ENCODE measurements at regions not wholly inside any gene's neighbourhood (a gene's known extent, or its start where the extent isn't known, plus 50 kb on each side); places are given as distances from the start of the nearest gene placed in this dataset.

DNA sequence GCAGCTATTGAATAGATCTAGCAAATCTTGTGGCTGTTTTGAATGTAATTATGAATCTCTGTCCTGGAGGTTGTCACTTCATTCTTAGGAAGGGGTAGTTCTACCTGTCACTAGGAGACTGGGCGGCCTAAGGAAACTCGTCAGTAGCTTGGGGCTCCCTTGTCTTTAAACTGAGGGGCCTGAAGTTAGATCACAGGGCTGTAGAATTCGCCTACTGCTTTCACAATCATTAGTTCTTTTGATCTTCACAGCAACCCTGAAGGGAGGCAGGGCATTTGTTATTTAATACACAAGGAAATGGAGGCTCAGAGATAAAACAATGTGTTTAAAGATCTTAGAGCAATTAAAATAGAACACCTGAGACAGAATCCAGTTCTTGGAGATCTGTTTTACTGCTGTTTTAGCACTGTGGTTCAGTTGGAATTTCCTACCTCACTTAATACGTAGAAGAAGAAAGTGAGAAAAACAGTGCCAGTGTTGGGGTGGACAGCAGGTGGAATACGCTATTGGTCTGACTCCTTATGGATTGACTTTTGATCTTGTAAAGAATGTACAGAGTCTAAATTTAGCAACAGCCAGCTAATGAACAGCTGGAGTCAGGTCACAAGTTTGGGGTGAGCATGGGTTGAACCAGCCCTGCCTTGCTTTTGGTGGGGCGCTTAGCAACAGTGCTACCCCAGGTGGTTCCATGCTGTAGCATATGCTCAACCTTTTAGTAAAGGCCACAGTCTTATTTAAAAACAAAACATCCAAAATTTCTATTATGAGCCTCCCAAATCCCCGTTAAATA lies 71.4 kb upstream of the BHLHE40 start:
- TF ChIP-seq, protein P1, sequence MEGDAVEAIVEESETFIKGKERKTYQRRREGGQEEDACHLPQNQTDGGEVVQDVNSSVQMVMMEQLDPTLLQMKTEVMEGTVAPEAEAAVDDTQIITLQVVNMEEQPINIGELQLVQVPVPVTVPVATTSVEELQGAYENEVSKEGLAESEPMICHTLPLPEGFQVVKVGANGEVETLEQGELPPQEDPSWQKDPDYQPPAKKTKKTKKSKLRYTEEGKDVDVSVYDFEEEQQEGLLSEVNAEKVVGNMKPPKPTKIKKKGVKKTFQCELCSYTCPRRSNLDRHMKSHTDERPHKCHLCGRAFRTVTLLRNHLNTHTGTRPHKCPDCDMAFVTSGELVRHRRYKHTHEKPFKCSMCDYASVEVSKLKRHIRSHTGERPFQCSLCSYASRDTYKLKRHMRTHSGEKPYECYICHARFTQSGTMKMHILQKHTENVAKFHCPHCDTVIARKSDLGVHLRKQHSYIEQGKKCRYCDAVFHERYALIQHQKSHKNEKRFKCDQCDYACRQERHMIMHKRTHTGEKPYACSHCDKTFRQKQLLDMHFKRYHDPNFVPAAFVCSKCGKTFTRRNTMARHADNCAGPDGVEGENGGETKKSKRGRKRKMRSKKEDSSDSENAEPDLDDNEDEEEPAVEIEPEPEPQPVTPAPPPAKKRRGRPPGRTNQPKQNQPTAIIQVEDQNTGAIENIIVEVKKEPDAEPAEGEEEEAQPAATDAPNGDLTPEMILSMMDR (conservative IDR thresholded peaks at IDR 0.05; ENCODE audit: low read depth, low read length): no peak
- TF ChIP-seq EZH2 (IDR thresholded peaks at IDR 0.05; ENCODE audit: borderline replicate concordance, low read depth, low read length, poor library complexity, severe bottlenecking): no peak
